HG03039 (cell line): ENCODE measurements at regions not wholly inside any gene's neighbourhood (a gene's known extent, or its start where the extent isn't known, plus 50 kb on each side); places are given as distances from the start of the nearest gene placed in this dataset.
"Not testable (repeated sequence)": the region's sequence is repeated elsewhere in the genome, so short reads cannot be mapped to it uniquely, and the experiment has no call there.

Source experiments
- ATAC-seq: cut with Tn5 transposase; IDR thresholded peaks from one replicate; pipeline ENCODE4 v1.9.1; 2021; ENCODE audit warnings: mild to moderate bottlenecking, moderate library complexity; ENCODE audit not compliant: unreplicated experiment

DNA sequence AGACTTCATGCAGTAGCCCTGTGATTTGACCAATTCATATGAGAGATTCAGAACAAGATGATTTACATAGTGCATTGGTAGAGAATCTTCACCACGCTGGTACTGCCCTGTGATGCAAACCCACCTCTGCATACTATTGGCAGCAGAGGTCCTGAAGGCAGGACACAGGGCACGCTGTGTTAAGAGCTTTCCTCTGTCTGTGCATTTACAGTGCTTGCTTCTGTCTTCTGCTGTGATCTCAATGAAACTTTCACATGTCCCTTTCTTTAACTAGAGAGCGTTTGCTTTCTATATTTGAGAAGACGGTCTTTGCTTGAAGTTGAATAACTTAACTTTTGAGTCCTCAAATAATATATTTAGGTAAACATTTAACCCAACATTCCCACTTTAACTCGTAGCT, 219.0 kb upstream of the SPRY2 start:
- no peak for ATAC-seq

DNA sequence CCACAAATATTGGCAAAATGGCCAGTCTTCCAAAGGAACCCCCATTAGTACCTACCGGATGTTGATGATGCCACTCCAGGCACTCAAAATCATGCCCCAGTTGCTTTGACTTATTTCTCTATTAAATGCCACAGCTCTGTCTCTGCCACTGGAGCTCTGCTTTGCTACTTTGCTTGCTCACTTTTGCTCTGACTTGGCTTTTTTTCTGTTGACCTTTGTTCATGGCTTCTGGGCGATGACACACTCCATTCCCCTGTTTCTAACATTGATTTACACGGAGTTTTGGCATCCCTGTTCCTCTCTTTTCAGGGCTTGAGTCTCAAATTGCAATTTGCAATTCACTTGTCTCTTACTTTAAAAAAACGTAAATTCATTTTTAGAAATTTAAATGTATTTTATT, 217.1 kb upstream of the SPRY2 start:
- no peak for ATAC-seq

GRCh38 chr13:80555796-80556678, 215.1 kb upstream of the SPRY2 start:
- no peak for ATAC-seq

DNA sequence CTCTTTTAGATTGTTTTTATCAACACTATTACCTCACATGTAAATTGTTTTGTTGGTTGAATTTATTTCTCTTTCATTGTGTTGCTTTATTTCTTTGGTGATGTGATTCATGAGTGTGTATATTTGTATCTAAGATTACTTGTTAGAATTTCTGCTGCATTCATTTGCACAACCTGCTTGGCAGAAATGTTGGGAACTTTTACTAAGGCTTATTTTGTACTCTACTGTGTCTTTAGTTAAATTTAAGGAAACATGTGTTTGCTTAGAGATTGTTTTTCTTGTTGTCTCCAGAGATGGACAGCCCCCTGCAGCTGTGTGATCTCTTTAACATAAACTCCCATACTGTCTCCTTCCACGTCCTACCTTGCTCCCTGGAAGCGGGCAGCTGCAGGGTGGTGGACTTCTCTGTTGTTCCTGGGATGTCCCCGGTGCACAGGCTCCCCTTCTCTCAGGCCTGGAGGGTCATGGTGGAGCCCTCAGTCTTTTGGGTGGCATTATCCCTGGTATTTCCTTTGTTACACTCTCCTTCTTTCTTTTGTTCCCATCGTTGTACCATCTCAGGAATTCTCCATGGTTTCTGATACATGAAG, 212.0 kb upstream of the SPRY2 start:
- ATAC-seq = no peak

- ATAC-seq = no peak
Measured at GRCh38 chr13:80551650-80552497, 210.9 kb upstream of the SPRY2 start.

DNA sequence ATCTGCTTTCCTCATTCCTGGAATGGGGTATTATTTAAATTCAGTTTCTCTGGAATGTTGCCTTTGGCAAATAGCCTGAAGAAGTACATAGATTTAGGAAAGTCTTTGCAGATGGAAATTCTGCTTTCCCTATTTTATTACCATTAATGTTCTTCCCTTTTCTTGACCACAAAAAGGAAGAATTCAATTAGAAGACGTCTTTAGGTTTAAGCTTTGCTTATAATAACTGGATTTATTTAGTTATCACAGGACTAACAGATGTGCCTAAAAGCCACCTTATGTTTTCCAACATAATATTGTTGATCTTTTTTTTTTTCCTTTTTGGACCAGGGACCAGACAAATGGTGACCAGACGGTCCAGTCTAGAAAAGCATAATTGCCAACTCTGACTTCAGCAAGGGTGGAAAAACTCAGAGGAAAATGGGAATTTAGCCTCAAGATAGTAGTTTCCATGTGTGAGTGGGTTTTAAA, 210.1 kb upstream of the SPRY2 start:
- ATAC-seq = no peak

- no peak for ATAC-seq
Measured at GRCh38 chr13:80548915-80549314, 208.0 kb upstream of the SPRY2 start.

DNA sequence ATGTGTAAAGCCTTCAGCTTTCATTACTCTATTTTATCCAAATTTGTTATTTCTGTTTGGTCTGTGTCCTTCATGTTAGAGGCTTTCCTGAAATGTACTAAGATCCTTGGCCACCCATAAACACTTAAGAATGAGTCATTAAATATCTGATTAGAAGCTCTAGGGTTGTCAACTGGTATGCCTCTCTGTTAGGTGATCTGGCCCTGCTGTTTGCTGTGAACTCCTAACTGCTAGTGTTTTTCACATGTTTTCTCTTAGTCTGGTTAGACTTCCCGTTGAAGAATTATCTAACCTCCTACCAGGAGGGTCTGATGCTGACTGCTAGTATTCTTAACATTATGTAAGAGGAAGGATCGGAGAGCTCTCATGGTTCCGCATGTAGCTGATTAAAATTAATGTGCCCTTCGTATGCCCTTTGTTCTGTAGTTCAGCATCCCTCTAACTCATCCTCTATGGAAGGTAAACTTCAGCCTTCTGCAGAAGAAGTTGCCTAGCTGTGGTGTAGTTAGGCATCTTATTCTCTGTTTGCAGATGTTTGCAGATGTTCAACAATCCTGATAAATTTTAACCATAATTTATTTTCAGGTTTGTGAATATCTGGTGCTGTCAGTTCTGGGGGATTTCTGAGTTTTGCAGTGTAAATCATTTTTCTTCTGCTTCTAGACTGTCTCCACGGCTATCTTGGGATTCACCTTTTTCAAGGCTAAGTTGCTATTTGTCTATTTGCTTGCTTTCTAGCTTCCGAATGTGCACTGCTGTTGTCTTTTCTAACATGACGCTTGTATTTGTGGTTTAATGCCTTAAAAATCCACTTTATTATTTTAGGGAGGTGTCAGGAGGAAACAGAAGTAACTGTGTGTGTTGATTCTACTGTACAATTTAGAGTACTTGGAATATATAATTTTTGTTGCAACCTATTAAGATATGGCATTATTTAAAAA, 207.2 kb upstream of the SPRY2 start:
- no peak for ATAC-seq

GRCh38 chr13:80547341-80547740, 206.4 kb upstream of the SPRY2 start:
- ATAC-seq = no peak

GRCh38 chr13:80533175-80533574, 192.2 kb upstream of the SPRY2 start:
- ATAC-seq = no peak

DNA sequence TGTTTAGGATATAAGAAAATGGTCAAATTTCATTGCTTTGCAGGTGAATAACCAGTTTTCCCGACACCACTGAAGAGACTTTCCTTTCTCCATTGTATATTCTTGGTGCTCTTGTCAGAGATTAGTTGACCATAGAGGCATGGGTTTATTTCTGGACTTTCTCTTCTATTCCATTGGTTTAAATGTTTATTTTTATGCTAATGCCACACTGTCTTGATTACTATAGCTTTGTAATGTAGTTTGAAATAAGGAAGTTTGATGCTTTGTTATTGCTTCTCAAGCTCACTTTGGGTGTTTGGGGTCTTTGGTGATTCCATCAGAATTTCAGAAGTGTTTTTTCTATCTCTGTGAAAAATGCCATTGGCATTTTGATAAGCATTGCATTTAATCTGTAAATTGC, 190.0 kb upstream of the SPRY2 start:
- no peak for ATAC-seq

DNA sequence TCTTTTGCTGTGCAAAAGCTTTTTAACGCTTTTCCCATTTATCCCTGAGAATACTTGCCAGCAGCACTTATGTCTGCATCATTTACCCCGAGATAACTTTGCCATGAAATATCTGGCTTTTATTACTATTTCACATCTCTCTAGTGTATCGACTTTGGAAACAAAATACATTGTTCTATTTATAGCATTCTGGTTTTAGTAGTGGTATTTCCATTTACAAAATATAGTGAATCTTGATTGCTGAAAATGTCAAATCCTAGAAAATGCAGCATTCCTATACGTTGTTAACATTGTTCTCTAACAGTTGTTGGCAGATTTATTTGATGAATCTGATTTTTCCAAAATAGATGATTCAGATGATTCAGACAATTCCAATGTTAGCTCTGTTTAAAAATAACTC, 189.3 kb upstream of the SPRY2 start:
- ATAC-seq = no peak

DNA sequence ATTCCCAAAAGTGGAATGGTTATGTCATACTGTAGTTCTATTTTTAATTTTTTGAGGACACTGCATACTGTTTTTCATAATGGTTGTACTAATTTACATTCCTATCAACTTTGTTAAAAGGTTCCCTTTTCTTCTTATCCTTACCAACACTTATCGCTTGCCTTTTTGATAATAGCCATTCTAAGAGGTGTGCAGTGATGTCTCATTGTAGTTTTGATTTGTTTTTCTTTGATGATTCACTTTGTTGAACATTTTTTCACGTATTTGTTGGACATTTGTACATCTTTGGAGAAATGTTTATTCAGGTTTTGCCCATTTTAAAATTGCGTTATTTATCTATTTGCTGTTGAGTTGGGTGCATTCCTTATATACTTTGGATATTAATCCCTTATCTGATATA, 188.8 kb upstream of the SPRY2 start:
- ATAC-seq = no peak

DNA sequence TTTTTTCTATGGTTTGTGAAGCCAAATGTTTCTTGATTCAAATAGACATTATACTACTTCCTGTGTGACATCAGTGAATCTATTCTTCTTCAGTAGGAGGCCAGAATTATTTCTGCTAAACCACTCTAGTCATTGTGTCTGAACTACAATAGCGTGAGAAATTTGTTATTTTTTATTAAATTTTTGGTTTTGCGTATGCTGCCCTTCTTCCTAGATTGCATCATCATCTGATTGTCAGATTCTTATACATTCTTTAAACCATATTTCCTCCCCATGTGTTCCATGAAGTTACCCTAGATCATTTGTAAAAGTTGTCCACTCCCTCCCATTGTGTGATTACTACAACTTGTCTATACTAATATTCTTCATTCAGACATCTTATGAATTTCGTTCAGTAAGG, 187.8 kb upstream of the SPRY2 start:
- no peak for ATAC-seq

GRCh38 chr13:80527400-80527799, 186.5 kb upstream of the SPRY2 start:
- ATAC-seq = no peak

- no peak for ATAC-seq
Measured at GRCh38 chr13:80524447-80525215, 183.7 kb upstream of the SPRY2 start.

DNA sequence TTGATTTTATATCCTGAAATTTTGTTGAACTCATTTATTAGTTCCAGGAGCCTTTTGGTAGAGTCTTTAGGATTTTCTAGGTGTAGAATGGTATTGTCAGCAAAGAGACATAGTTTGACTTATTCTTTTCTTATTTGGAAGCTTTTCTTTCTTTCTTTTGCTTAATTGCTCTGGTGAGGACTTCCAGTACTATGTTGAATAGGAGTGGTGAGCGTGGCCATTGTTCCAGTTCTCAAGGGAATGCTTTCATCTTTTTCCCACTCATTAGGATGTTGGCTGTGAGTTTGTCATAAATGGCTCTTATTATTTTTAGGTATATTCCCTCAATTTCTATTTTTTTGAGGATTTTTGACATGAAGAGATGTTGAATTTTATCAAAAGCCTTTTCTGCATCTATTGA, 182.2 kb upstream of the SPRY2 start:
- ATAC-seq = no peak

DNA sequence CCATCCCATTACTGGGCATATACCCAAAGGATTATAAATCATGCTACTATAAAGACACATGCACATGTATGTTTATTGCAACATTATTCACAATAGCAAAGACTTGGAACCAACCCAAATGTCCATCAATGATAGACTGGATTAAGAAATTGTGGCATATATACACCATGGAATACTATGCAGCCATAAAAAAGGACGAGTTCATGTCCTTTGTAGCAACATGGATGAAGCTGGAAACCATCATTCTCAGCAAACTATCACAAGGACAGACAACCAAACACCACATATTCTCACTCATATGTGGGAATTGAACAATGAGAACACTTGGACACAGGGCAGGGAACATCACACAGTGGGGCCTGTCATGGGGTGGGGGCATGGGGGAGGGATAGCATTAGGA, 181.5 kb upstream of the SPRY2 start:
- not testable (repeated sequence) for ATAC-seq

GRCh38 chr13:80516818-80517348, 176.0 kb upstream of the SPRY2 start:
- ATAC-seq = no peak
